PC-3 (cell line): ENCODE measurements at regions not wholly inside any gene's neighbourhood (a gene's known extent, or its start where the extent isn't known, plus 50 kb on each side); places are given as distances from the start of the nearest gene placed in this dataset.

Source experiments
- CTCF ChIP-seq: fragments of 300-600 bp; sonication (generic); conservative IDR thresholded peaks from 2 replicates; pipeline ENCODE4 v1.5.1; 2017; ENCODE audit warnings: antibody characterized with exemption, low read depth, mild to moderate bottlenecking, low read length
- EZH2 ChIP-seq: fragments of 300-600 bp; sonication (generic); IDR thresholded peaks from one replicate; pipeline ENCODE4 v1.6.1; 2017; ENCODE audit warnings: antibody characterized with exemption, mild to moderate bottlenecking, low read length; ENCODE audit not compliant: unreplicated experiment
- EZH2phosphoT487 ChIP-seq: fragments of 300-600 bp; sonication (generic); IDR thresholded peaks from 2 replicates; pipeline ENCODE4 v1.6.1; 2018; ENCODE audit warnings: mild to moderate bottlenecking, antibody characterized with exemption, low read length, borderline replicate concordance

GRCh38 chrX:117808426-117808825, 308.2 kb downstream of the KLHL13 start:
- TF ChIP-seq CTCF (no peak), EZH2 (no peak), EZH2phosphoT487 (no peak)
